HEK293 (cell line): ENCODE measurements at regions not wholly inside any gene's neighbourhood (a gene's known extent, or its start where the extent isn't known, plus 50 kb on each side); places are given as distances from the start of the nearest gene placed in this dataset.

ENCODE experiments used
- CTCF ChIA-PET: fragments of 350-600 bp; formaldehyde crosslinking; extraction: SDS; loops from one replicate; lab custom pipeline; 2021; ENCODE audit warnings: antibody characterized with exemption; lab: Yijun Ruan, JAX
- POLR2A ChIA-PET: fragments of 300-600 bp; formaldehyde crosslinking; extraction: SDS; loops from one replicate; lab custom pipeline; 2020; ENCODE audit warnings: antibody characterized with exemption, inconsistent platforms; lab: Yijun Ruan, JAX
- H3K27ac ChIP-seq: fragments of 200-500 bp; sonication (Bioruptor generic); 2 replicates; pipeline ENCODE4 v1.5.1; 2014; ENCODE audit warnings: low read depth, low read length, control low read depth, inconsistent platforms; ENCODE audit errors: extremely low read depth
- H3K36me3 ChIP-seq, 2 experiments: fragments of 200-500 bp in 1 of 2; sonication (Bioruptor generic) in 1 of 2; 1 replicate in 1 of 2; 2 replicates in 1 of 2; pipeline ENCODE4 v1.5.1; 2014 to 2017; ENCODE audit warnings: inconsistent platforms in 2 of 2, low read length in 2 of 2; ENCODE audit not compliant: control insufficient read depth in 2 of 2, insufficient read depth in 1 of 2
- H3K4me1 ChIP-seq: fragments of 200-500 bp; sonication (Bioruptor generic); 2 replicates; pipeline ENCODE4 v1.5.1; 2014; ENCODE audit warnings: mild to moderate bottlenecking, low read length, inconsistent platforms; ENCODE audit not compliant: control insufficient read depth, insufficient read depth
- H3K4me3 ChIP-seq: 2 replicates; pipeline ENCODE4 v1.5.1; 2011; ENCODE audit warnings: low read depth, mild to moderate bottlenecking, control low read depth, low read length, moderate library complexity
- H3K9me3 ChIP-seq: fragments of 200-500 bp; sonication (Bioruptor generic); 2 replicates; pipeline ENCODE4 v1.5.1; 2014; ENCODE audit warnings: low read depth, low read length, inconsistent platforms; ENCODE audit not compliant: control insufficient read depth, insufficient read depth
- GLI2 ChIP-seq: fragments of 450-650 bp; formaldehyde crosslinking; IDR thresholded peaks from 2 replicates; pipeline ENCODE4; 2017; ENCODE audit warnings: missing biosample characterization, missing genetic modification characterization, low read depth, borderline replicate concordance
- PRDM1 ChIP-seq: fragments of 450-650 bp; formaldehyde crosslinking; IDR thresholded peaks from 2 replicates; pipeline ENCODE4; 2016; ENCODE audit warnings: missing biosample characterization, missing genetic modification characterization
- SP2 ChIP-seq: fragments of 450-650 bp; formaldehyde crosslinking; IDR thresholded peaks from 2 replicates; pipeline ENCODE4 v1.5.1; 2016; ENCODE audit warnings: missing biosample characterization, missing genetic modification characterization
- ZBTB1 ChIP-seq: fragments of 450-650 bp; formaldehyde crosslinking; IDR thresholded peaks from 2 replicates; pipeline ENCODE4 v1.5.1; 2016; ENCODE audit warnings: missing biosample characterization, missing genetic modification characterization
- ZFHX2 ChIP-seq: fragments of 450-650 bp; formaldehyde crosslinking; conservative IDR thresholded peaks from 2 replicates; pipeline ENCODE4 v1.5.1; 2016; ENCODE audit warnings: missing biosample characterization, missing genetic modification characterization
- ZFP3 ChIP-seq: fragments of 450-650 bp; formaldehyde crosslinking; IDR thresholded peaks from 2 replicates; pipeline ENCODE4 v1.5.1; 2016; ENCODE audit warnings: low read depth, missing biosample characterization, missing genetic modification characterization
- ZIC2 ChIP-seq: fragments of 450-650 bp; formaldehyde crosslinking; IDR thresholded peaks from 2 replicates; pipeline ENCODE4 v1.5.1; 2016; ENCODE audit warnings: missing biosample characterization, missing genetic modification characterization
- ZNF184 ChIP-seq: fragments of 450-650 bp; IDR thresholded peaks from 2 replicates; pipeline ENCODE4 v1.5.1; 2018; ENCODE audit warnings: missing biosample characterization, mild to moderate bottlenecking, missing genetic modification characterization
- ZNF324 ChIP-seq: fragments of 450-650 bp; formaldehyde crosslinking; IDR thresholded peaks from 2 replicates; pipeline ENCODE4 v1.5.1; 2016; ENCODE audit warnings: missing biosample characterization, missing genetic modification characterization
- ZNF354C ChIP-seq: fragments of 450-650 bp; formaldehyde crosslinking; IDR thresholded peaks from 2 replicates; pipeline ENCODE4 v1.5.1; 2016; ENCODE audit warnings: missing biosample characterization, missing genetic modification characterization, low read depth, borderline replicate concordance
- ZNF560 ChIP-seq: fragments of 450-650 bp; formaldehyde crosslinking; IDR thresholded peaks from 2 replicates; pipeline ENCODE4 v1.5.1; 2017; ENCODE audit warnings: missing biosample characterization, missing genetic modification characterization, borderline replicate concordance
- ZNF623 ChIP-seq: fragments of 450-650 bp; formaldehyde crosslinking; IDR thresholded peaks from 2 replicates; pipeline ENCODE4 v1.5.1; 2016; ENCODE audit warnings: missing biosample characterization, missing genetic modification characterization
- ZNF654 ChIP-seq: fragments of 450-650 bp; formaldehyde crosslinking; IDR thresholded peaks from 2 replicates; pipeline ENCODE4 v1.5.1; 2016; ENCODE audit warnings: low read depth, missing biosample characterization, missing genetic modification characterization
- ZNF670 ChIP-seq: fragments of 450-650 bp; formaldehyde crosslinking; IDR thresholded peaks from 2 replicates; pipeline ENCODE4 v1.5.1; 2016; ENCODE audit warnings: missing biosample characterization, missing genetic modification characterization, low read depth
- ZNF785 ChIP-seq: fragments of 450-650 bp; formaldehyde crosslinking; IDR thresholded peaks from 2 replicates; pipeline ENCODE4 v1.5.1; 2016; ENCODE audit warnings: missing biosample characterization, missing genetic modification characterization
- TF ChIP-seq, protein P1 (sequence below): fragments of 450-650 bp; formaldehyde crosslinking; IDR thresholded peaks from 2 replicates; pipeline ENCODE4 v1.5.1; 2016; ENCODE audit warnings: missing biosample characterization, missing genetic modification characterization
- TF ChIP-seq, protein P2 (sequence below): fragments of 450-650 bp; formaldehyde crosslinking; IDR thresholded peaks from 2 replicates; pipeline ENCODE4 v1.5.1; 2017; ENCODE audit warnings: missing biosample characterization, missing genetic modification characterization

DNA sequence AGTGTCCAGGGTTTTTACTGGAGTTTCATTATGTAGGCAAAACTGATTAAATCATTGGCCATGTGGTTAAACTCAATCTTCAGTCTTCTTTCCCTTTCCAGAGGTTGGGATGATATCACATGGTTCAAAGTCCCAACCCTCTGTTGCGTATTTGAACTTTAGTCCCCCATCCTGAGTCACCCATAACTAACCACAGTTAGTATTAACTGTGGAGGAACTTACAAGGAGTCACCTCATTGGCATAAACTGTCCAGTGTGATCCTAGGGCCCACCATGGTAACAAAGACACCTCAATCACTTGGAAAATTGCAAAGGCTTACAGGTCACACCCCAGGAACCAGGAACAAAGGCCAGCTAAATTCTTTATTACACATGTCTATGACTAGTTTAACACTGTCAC, 188.5 kb downstream of the COX7C start (continued):
- TF ChIP-seq ZNF785 (tag by site-specific recombination): no peak
- TF ChIP-seq, protein P1, sequence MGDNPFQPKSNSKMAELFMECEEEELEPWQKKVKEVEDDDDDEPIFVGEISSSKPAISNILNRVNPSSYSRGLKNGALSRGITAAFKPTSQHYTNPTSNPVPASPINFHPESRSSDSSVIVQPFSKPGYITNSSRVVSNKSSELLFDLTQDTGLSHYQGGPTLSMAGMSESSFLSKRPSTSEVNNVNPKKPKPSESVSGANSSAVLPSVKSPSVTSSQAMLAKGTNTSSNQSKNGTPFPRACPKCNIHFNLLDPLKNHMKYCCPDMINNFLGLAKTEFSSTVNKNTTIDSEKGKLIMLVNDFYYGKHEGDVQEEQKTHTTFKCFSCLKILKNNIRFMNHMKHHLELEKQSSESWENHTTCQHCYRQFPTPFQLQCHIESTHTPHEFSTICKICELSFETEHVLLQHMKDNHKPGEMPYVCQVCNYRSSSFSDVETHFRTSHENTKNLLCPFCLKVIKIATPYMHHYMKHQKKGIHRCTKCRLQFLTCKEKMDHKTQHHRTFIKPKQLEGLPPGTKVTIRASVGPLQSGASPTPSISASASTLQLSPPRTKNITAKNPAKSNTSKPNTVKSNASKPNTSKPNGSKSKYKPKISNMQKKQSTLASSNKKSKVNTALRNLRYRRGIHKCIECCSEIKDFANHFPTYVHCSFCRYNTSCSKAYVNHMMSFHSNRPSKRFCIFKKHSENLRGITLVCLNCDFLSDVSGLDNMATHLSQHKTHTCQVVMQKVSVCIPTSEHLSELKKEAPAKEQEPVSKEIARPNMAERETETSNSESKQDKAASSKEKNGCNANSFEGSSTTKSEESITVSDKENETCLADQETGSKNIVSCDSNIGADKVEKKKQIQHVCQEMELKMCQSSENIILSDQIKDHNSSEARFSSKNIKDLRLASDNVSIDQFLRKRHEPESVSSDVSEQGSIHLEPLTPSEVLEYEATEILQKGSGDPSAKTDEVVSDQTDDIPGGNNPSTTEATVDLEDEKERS (tag by site-specific recombination): no peak

- POLR2A ChIA-PET: no interaction called here
- Histone ChIP-seq H3K27ac (no peak overlapping the region), H3K4me3 (no peak overlapping the region), H3K36me3 (no peaks in the 10 kb centered on the region), H3K4me1 (no peaks in the 10 kb centered on the region), H3K9me3 (no peaks in the 10 kb centered on the region)
- CTCF ChIA-PET: no interaction called here
- TF ChIP-seq ZNF654 (tag by site-specific recombination) (0 out of 2 replicates have a peak, but pooled peaks have one; percentile 12), SP2 (tag by site-specific recombination) (no peak)
These were observed 189.6 kb downstream of the COX7C start for GRCh38 chr5:86807046-86808031.

- Histone ChIP-seq H3K9me3 (no peaks in the 10 kb centered on the region), H3K4me3 (no peak overlapping the region), H3K36me3 (no peaks in the 10 kb centered on the region)
- ChIA-PET POLR2A (no interaction called here), CTCF (no interaction called here)
- TF ChIP-seq PRDM1 (tag by site-specific recombination) (no peak), GLI2 (tag by site-specific recombination) (no peak), ZNF184 (no peak), ZNF623 (tag by site-specific recombination) (no peak), ZNF670 (tag by site-specific recombination) (no peak), ZFP3 (tag by site-specific recombination) (no peak), ZNF324 (tag by site-specific recombination) (no peak), ZFHX2 (tag by site-specific recombination) (no peak), ZBTB1 (tag by site-specific recombination) (no peak), ZNF354C (tag by site-specific recombination) (no peak), ZNF560 (tag by site-specific recombination) (no peak), ZIC2 (tag by site-specific recombination) (no peak)
- TF ChIP-seq, protein P2, sequence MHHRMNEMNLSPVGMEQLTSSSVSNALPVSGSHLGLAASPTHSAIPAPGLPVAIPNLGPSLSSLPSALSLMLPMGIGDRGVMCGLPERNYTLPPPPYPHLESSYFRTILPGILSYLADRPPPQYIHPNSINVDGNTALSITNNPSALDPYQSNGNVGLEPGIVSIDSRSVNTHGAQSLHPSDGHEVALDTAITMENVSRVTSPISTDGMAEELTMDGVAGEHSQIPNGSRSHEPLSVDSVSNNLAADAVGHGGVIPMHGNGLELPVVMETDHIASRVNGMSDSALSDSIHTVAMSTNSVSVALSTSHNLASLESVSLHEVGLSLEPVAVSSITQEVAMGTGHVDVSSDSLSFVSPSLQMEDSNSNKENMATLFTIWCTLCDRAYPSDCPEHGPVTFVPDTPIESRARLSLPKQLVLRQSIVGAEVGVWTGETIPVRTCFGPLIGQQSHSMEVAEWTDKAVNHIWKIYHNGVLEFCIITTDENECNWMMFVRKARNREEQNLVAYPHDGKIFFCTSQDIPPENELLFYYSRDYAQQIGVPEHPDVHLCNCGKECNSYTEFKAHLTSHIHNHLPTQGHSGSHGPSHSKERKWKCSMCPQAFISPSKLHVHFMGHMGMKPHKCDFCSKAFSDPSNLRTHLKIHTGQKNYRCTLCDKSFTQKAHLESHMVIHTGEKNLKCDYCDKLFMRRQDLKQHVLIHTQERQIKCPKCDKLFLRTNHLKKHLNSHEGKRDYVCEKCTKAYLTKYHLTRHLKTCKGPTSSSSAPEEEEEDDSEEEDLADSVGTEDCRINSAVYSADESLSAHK (tag by site-specific recombination): no peak
- TF ChIP-seq, all 188 proteins: peak for 0
- no peak overlapping the region for H3K27ac ChIP-seq
- no peaks in the 10 kb centered on the region for H3K4me1 ChIP-seq
These were observed 196.6 kb downstream of the COX7C start for GRCh38 chr5:86814315-86814714.
